ENCODE measurements at regions not wholly inside any gene's neighbourhood (a gene's known extent, or its start where the extent isn't known, plus 50 kb on each side); places are given as distances from the start of the nearest gene placed in this dataset.

DNA sequence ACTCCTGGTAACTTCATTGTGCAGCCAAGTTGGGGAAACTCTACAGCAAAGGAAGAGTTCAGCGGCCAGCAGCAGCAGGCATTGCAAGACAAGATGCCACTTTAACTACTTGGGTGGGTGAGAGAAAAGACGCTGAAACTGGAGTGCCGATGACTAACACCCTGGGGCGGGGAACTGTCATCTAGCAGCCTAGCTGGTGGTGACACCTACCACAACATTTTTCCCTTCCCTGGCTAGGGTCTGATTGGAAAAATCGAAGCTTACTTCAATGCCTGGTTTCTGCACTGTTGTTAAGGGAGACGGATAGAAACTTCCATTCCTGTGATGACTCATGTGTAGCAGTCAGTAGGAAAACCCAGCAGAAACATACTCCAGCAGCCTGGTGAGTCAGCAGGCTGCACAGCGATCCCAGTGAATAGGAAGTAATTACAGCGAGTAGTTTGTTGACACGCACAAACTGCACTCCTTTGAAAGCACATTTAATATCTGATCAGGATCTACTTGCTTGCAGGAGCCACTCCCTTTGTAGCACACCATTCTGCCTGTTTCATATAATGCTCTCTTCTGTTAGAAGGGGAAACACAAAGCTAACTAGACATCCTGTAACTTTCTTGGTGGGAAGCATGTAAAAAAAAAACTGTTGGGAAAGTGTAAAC is 62.1 kb upstream of the MAPRE2 start:
- DNase-seq, result peak in 4 of 5 donors; percentile 7 to 40 (median 16)

DNA sequence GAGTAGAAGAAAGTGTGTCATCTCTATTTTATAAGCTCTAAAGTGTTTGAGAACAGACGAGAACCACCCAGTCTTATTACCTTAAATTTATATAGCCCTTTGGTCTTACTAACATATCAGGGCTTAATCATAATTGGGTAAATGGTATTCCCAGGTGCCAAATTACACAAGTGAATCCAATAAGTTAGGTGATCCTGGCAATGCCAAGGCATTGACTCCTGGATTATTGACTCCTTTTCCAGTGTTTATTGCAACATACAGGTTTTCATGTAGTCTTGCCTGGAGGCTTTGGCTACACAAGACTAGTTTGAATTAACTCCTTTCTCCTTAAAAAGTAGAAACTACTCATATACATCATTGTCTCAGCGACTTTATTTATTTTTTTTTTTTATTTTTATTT is 59.7 kb upstream of the MAPRE2 start:
- no peak for DNase-seq

DNA sequence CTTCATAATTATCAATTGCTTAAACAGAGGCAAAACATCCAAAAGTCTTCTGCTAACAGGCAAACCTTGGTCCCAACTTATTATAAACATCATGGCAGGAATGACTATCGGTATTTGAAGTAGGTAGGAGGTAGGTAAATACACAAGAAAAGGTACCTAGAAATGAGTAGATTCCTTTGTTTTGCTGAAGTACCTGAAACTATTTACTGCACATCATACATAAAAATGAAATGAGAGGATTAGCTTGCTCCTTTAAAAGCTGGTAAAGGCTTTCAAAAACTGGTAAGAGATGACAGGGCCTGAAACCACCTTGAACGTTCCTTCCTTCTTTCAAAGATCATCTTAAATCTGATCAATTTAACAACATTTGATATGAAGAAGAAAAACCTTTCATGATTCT is 55.2 kb upstream of the MAPRE2 start:
- no peak for DNase-seq

DNA sequence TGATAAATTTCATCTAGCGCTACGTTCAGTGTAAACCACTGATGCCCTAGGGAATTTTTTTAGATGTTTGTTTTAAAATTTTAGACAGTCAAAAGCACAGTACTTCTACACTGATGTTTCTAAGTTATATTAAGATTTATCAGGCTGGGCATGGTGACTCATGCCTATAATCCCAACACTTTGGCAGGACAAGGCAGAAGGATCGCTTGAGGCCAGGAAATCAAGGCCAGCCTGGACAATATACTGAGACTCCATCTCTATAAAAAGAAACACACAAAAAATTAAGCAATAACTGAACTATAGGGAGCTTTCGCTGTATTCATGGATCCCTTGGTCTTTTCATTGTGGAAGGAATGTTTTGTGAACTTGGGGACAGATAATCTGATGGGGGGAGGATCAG is 50.6 kb upstream of the MAPRE2 start:
- no peak for DNase-seq

DNA sequence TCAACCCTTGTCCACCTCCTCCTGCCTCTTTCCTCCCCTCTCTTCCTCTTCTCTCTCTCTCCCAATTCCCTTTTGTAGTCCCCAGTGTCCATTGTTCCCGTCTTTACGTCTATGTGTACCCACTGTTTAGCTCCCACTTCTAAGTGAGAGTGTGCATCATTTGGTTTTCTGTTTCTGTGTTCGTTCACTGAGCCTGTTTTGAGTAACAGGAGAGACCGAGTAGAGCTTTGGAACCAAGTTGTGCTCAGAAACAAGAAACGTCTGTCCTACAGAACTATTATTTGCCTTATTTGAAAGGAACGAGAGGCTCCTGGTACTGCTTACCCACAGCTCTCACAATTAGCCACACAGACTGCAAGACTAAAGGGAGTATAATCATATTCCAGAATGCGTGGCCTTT is 50.1 kb upstream of the MAPRE2 start:
- DNase-seq, result no peak
